IPS-20b (cell line): ENCODE measurements at regions not wholly inside any gene's neighbourhood (a gene's known extent, or its start where the extent isn't known, plus 50 kb on each side); places are given as distances from the start of the nearest gene placed in this dataset.

Experiments
- H3K27ac ChIP-seq: one replicate; pipeline ENCODE4 v1.5.1; 2013; ENCODE audit warnings: low read length
- H3K27me3 ChIP-seq: 2 replicates; pipeline ENCODE4 v1.6.1; 2013; ENCODE audit warnings: mild to moderate bottlenecking, low read length, inconsistent platforms; ENCODE audit not compliant: insufficient read depth
- H3K36me3 ChIP-seq: 2 replicates; pipeline ENCODE4 v1.6.1; 2013; ENCODE audit warnings: low read depth, mild to moderate bottlenecking, inconsistent platforms, low read length, moderate library complexity; ENCODE audit not compliant: insufficient read depth
- H3K4me1 ChIP-seq: 2 replicates; pipeline ENCODE4 v1.6.1; 2013; ENCODE audit warnings: mild to moderate bottlenecking, control low read depth, inconsistent platforms, low read length, moderate library complexity; ENCODE audit not compliant: insufficient read depth
- H3K4me3 ChIP-seq: 2 replicates; pipeline ENCODE4 v1.5.1; 2013; ENCODE audit warnings: mild to moderate bottlenecking, low read length, inconsistent platforms
- H3K9ac ChIP-seq: 2 replicates; pipeline ENCODE4 v1.6.1; 2013; ENCODE audit warnings: low read depth, mild to moderate bottlenecking, inconsistent platforms, low read length, moderate library complexity
- H3K9me3 ChIP-seq: 2 replicates; pipeline ENCODE4 v1.6.1; 2013; ENCODE audit warnings: mild to moderate bottlenecking, low read depth, low read length, inconsistent platforms; ENCODE audit not compliant: insufficient read depth

DNA sequence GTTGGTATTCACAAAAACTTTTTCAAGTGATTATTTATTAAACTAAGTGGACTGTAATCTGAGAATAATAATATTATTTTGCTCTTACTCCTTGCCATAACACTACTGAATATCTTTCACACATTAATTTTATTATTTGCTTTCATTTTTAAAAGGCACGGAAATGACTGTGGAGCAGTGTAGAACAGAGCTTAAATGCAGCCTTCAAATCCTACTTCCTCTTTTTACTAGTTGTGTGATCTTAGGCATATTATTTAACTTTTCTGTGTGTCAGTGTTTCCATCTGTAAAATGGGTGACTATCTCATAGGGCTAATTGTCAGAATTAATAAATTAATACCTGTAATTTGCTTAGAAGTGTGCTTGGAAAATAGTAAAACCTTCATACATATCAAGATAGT is 55.5 kb upstream of the SLC8A1 start:
- Histone ChIP-seq H3K4me1 (peaks cover 3% of the 10 kb centered on the region; the same call in 1 of the 2 replicates), H3K9me3 (no peaks in the 10 kb centered on the region), H3K9ac (no peak overlapping the region), H3K27ac (no peak overlapping the region), H3K27me3 (no peaks in the 10 kb centered on the region), H3K36me3 (no peaks in the 10 kb centered on the region), H3K4me3 (no peak overlapping the region)

DNA sequence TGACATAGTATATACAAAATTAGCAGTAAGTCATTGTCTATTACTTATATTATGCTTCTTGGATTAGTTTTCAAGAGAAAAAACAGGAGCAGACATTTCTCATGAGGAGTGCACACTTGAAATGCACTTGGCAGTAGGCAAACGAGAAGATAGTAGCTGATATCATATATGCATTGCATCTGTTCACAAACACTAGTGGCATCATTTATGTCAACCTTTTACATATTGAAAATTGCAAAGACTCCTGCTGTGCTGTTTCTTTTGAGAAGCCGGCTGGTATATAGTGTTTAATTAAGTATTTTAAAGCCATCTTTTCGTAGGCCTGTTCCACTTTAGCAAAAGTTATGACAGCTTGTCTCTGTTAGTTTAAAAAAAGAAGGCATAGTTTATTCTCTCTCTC is 58.4 kb upstream of the SLC8A1 start:
- Histone ChIP-seq H3K9me3 (no peaks in the 10 kb centered on the region), H3K36me3 (no peaks in the 10 kb centered on the region), H3K4me3 (no peak overlapping the region), H3K9ac (no peak overlapping the region), H3K27me3 (no peaks in the 10 kb centered on the region), H3K27ac (no peak overlapping the region), H3K4me1 (peaks cover 3% of the 10 kb centered on the region; the same call in 1 of the 2 replicates)

DNA sequence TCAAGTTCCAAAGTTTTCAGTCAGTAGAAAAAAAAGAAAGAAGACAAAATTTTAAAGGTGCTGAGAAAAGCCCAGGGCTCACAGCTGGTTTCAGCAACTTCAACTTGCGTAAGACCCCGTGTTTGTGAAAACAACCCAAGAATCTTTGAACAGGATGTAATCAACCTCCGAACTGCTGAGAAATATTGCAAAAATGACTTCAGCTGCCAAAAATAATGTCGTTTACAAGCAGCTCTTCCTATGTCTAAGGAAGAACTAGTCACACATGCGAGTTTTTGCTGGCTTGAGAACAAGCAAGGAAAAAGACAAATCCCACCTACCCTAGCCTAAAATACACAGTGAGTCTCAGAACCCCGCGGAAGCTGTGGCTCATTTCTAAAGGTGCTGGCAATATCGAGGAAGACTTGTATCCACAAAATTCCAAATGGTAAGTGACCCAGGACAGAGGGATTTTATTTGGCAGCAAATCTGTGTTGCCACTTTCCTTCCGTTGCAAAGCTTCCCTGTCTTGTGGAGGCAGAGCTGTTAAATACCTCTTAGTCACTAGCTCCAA is 59.8 kb upstream of the SLC8A1 start:
- no peaks in the 10 kb centered on the region for H3K9me3 ChIP-seq
- H3K4me1 ChIP-seq = peaks cover 3% of the 10 kb centered on the region; the same call in 1 of the 2 replicates
- H3K36me3 ChIP-seq = no peaks in the 10 kb centered on the region
- H3K27ac ChIP-seq = no peak overlapping the region
- H3K27me3 ChIP-seq = no peaks in the 10 kb centered on the region
- H3K9ac ChIP-seq = no peak overlapping the region
- no peak overlapping the region for H3K4me3 ChIP-seq

DNA sequence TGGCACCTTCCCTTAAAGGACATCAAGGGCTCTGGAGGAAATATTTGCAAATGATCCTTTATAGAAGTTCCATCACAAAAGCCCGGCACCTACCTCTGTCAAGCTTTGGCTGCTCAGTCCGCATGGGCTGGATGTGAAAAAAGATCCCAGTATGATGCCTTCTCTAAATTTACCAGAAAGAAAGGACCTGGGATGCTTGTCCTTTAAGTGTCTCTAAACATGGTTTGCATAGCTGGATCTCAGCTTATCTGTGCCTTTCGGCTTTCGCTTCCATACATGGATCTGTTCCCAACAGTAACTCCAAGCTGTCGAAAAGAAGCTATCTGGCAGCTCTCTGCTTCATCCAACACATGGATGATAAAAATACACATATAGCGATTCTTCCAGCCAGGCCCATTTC is 60.4 kb upstream of the SLC8A1 start:
- Histone ChIP-seq H3K9ac (no peak overlapping the region), H3K36me3 (no peaks in the 10 kb centered on the region), H3K4me3 (no peak overlapping the region), H3K27ac (no peak overlapping the region), H3K4me1 (peaks cover 3% of the 10 kb centered on the region; the same call in 1 of the 2 replicates), H3K27me3 (no peaks in the 10 kb centered on the region), H3K9me3 (no peaks in the 10 kb centered on the region)

DNA sequence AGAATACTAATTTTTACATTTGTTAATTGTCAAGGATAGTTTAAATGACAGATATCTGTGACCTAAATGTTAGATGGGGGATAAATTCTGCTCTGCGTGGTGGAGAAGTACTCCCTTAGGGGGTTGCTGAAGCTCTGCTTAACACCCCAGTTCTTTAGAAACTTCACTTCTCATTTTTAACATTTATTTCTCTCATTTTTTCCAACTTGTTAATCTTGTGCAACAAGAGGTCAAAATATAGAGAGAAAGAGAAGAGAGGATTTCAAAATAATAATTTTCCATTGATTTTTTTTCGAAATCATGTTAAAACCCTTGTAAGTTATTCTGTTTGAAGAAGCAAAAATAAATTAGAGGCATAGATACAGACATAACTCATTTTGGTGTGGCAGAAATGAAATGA is 61.3 kb upstream of the SLC8A1 start:
- H3K27ac ChIP-seq = no peak overlapping the region
- no peaks in the 10 kb centered on the region for H3K36me3 ChIP-seq
- no peak overlapping the region for H3K4me3 ChIP-seq
- H3K9ac ChIP-seq = no peak overlapping the region
- no peaks in the 10 kb centered on the region for H3K9me3 ChIP-seq
- H3K4me1 ChIP-seq = peaks cover 3% of the 10 kb centered on the region; the same call in 1 of the 2 replicates
- no peaks in the 10 kb centered on the region for H3K27me3 ChIP-seq

DNA sequence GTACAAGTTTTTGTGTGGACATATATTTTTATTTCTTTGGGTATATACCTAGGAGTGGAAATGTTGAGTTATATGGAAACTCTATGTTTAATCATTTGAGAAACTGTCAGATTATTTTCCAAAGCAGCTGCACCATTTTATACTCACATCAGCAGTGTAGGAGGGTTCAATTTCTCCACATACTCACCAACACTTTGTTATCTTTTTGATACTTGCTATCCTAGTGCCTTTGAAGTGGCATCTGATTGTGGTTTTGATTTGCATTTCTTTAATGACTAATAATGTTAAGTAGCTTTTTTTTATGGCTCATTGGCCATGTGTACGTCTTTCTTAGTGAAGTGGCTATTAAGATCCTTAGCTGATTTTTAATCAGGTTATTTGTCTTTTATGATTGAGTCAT is 64.7 kb upstream of the SLC8A1 start:
- H3K9me3 ChIP-seq = no peaks in the 10 kb centered on the region
- no peaks in the 10 kb centered on the region for H3K36me3 ChIP-seq
- no peak overlapping the region for H3K27ac ChIP-seq
- peaks cover 3% of the 10 kb centered on the region; the same call in 1 of the 2 replicates for H3K4me1 ChIP-seq
- no peak overlapping the region for H3K9ac ChIP-seq
- no peaks in the 10 kb centered on the region for H3K27me3 ChIP-seq
- H3K4me3 ChIP-seq = no peak overlapping the region

DNA sequence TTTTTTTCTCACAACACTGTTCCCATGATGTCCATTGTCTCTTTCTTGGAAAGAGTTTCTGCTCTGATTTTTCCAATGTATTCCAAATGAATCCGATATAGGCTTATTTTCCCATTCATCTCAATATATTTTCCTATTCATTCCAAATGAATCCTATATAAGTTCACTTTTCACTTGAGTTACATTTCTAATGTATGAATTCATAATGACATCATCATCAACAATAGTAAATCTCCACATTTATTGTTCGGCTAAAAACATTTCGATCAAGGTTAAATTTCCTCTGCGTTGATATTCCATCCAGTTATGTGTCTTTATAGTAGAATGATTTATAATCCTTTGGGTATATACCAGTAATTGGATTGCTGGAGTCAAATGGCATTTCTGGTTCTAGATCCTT is 76.7 kb upstream of the SLC8A1 start:
- Histone ChIP-seq H3K9ac (no peak overlapping the region), H3K36me3 (no peaks in the 10 kb centered on the region), H3K27me3 (no peaks in the 10 kb centered on the region), H3K9me3 (no peaks in the 10 kb centered on the region), H3K4me1 (no peaks in the 10 kb centered on the region), H3K4me3 (no peak overlapping the region), H3K27ac (no peak overlapping the region)

DNA sequence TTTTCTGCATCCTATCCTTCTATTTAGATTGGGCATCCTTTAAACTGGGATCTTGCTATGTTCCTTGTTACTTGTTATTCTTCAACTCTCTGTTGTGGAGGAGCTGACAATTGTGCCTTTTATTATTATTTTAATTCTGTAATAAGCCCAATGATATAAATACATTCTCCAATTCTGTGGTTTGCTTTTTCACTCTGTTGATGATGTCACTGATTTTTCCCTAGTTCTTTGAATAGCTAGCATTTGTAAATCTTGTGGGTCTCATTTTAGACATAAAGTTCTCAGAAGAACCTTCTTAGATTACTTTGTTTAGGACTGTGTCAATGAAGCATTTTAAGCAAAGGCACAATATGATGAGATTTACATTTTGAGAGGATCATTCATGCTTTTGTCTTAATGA is 79.5 kb upstream of the SLC8A1 start:
- Histone ChIP-seq H3K27ac (no peak overlapping the region), H3K9ac (no peak overlapping the region), H3K9me3 (no peaks in the 10 kb centered on the region), H3K4me3 (no peak overlapping the region), H3K27me3 (no peaks in the 10 kb centered on the region), H3K36me3 (no peaks in the 10 kb centered on the region), H3K4me1 (no peaks in the 10 kb centered on the region)

DNA sequence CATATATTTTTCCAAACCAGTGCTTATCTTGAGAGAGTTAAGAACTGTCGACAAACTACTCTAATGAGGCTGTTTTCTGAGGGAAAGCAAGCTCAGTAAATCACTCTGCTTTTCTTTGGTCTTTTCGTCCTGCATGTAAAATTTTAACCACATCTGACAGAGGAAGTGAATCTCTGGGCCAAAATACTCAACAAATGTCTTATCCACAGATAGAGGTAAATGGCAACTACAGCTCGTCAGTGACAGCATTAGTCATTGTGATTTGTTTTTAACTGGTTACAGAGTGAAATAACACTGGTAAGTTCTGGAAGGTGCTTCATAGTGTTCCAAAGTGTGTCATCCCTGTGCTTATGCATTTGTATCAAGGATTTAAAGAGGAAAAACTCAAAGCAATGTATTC is 82.6 kb upstream of the SLC8A1 start:
- H3K36me3 ChIP-seq = no peaks in the 10 kb centered on the region
- no peak overlapping the region for H3K4me3 ChIP-seq
- no peaks in the 10 kb centered on the region for H3K9me3 ChIP-seq
- H3K4me1 ChIP-seq = no peaks in the 10 kb centered on the region; the same call in 1 of the 2 replicates
- H3K27ac ChIP-seq = no peak overlapping the region
- no peak overlapping the region for H3K9ac ChIP-seq
- H3K27me3 ChIP-seq = no peaks in the 10 kb centered on the region

DNA sequence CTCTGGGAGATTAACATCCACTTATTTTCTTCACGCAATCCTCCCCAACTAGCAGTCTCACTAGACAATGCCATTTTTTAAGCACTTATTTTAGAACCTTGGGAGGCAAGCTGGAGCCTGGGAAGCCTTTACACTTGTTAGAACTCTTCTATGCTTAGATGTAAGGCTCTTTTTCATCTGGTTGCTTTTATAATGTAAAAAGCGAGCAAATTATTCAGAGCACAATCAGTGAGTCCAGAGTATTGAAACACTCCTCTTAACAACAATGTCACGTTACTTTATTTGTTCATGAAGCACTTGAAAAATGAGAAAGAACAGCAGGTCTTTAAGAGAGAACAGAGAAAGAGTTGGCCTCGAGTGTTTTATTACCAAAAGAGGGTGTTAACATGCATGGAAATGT is 84.1 kb upstream of the SLC8A1 start:
- no peaks in the 10 kb centered on the region for H3K27me3 ChIP-seq
- no peak overlapping the region for H3K4me3 ChIP-seq
- no peaks in the 10 kb centered on the region for H3K9me3 ChIP-seq
- no peak overlapping the region for H3K27ac ChIP-seq
- no peaks in the 10 kb centered on the region; the same call in 1 of the 2 replicates for H3K4me1 ChIP-seq
- H3K36me3 ChIP-seq = no peaks in the 10 kb centered on the region
- no peak overlapping the region for H3K9ac ChIP-seq

DNA sequence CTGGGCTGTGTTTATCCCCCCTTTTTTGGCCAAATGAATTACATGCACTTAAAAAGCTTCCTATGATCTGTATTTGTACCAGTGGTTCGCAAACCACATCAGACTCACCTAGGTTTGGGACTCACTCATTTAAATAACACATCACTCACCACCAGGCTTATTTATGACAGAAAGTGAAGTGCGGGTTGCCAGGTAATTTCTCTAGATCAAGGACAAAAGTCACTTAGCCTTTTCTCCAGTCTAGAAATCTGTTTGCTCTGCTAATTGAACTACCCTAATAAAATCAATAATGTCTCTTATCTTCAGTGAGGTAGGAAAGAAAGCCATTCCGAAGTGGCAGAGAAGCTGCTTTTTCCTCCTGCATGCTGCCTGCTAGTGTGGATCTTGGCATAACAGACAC is 88.1 kb upstream of the SLC8A1 start:
- no peak overlapping the region for H3K27ac ChIP-seq
- H3K9ac ChIP-seq = no peak overlapping the region
- H3K36me3 ChIP-seq = no peaks in the 10 kb centered on the region
- peaks cover 17% of the 10 kb centered on the region; the same call in 1 of the 2 replicates for H3K4me1 ChIP-seq
- no peaks in the 10 kb centered on the region for H3K27me3 ChIP-seq
- H3K9me3 ChIP-seq = no peaks in the 10 kb centered on the region
- no peak overlapping the region for H3K4me3 ChIP-seq

DNA sequence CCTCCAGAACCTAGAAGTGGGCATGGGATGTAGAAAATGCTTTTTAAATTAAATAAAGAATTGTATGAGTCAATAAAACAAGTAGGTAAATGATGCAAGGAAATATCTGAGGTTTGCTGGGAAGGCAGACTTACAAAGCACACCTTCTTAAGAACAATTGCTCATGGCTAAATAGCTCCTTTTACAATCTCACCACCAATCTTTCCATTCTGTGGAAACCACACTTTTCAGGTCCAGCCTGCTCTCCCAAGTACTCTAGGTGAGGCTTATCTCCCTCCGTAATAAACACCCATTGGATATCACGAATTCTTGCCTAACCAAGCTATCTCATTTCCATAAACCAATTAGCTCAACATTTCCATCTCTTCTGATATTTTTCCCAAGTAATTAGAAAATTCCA is 91.5 kb upstream of the SLC8A1 start:
- Histone ChIP-seq H3K4me1 (peaks cover 17% of the 10 kb centered on the region; the same call in 1 of the 2 replicates), H3K27ac (no peak overlapping the region)

More for the DNA sequence above, 91.5 kb upstream of the SLC8A1 start:
- Histone ChIP-seq H3K27me3 (no peaks in the 10 kb centered on the region), H3K9ac (no peak overlapping the region), H3K9me3 (no peaks in the 10 kb centered on the region), H3K36me3 (no peaks in the 10 kb centered on the region), H3K4me3 (no peak overlapping the region)
